ENCODE measurements at regions not wholly inside any gene's neighbourhood (a gene's known extent, or its start where the extent isn't known, plus 50 kb on each side); places are given as distances from the start of the nearest gene placed in this dataset.

DNA sequence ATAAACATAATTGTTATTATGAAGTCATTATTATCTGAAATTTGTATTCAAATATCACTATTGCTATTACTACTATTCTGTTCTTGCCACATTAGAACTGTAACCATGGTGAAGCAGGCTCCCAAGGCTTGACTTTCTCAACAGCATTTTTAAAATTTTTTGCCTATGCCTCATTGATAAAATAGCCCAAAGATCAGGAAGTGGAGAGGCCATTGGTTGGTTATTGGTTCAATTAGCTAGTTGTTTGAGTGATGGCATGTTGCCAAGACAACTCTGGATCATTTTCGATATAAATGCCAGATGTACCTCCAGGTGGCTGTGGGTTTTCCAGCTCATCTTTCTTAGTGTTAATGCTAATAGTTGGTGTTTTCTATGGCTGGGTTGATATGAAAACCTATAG, 513.5 kb downstream of the TRIB2 start:
- no peak overlapping the region for H3K4me3 ChIP-seq (ENCODE audit: low read length)
- no peaks in the 10 kb centered on the region for H3K36me3 ChIP-seq (replicated peaks; ENCODE audit: low read depth, low read length)
- H3K9me3 ChIP-seq (ENCODE audit: insufficient read depth, low read length): no peaks in the 10 kb centered on the region
- H2AFZ ChIP-seq (ENCODE audit: low read depth, low read length): no peak overlapping the region
- H3K4me2 ChIP-seq (ENCODE audit: low read length): no peak overlapping the region
- TF ChIP-seq, protein P1, sequence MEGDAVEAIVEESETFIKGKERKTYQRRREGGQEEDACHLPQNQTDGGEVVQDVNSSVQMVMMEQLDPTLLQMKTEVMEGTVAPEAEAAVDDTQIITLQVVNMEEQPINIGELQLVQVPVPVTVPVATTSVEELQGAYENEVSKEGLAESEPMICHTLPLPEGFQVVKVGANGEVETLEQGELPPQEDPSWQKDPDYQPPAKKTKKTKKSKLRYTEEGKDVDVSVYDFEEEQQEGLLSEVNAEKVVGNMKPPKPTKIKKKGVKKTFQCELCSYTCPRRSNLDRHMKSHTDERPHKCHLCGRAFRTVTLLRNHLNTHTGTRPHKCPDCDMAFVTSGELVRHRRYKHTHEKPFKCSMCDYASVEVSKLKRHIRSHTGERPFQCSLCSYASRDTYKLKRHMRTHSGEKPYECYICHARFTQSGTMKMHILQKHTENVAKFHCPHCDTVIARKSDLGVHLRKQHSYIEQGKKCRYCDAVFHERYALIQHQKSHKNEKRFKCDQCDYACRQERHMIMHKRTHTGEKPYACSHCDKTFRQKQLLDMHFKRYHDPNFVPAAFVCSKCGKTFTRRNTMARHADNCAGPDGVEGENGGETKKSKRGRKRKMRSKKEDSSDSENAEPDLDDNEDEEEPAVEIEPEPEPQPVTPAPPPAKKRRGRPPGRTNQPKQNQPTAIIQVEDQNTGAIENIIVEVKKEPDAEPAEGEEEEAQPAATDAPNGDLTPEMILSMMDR (IDR thresholded peaks at IDR 0.05; ENCODE audit: low read depth, low read length): no peak
- no peak for TF ChIP-seq EZH2phosphoT487 (IDR thresholded peaks at IDR 0.05; ENCODE audit: low read depth)
- H3K79me2 ChIP-seq (ENCODE audit: low read length): no peaks in the 10 kb centered on the region
- H3K9ac ChIP-seq (ENCODE audit: low read length): no peak overlapping the region
- H3K4me1 ChIP-seq (ENCODE audit: low read length): no peaks in the 10 kb centered on the region
- H3K27ac ChIP-seq (ENCODE audit: low read length): no peak overlapping the region
- no peaks in the 10 kb centered on the region for H4K20me1 ChIP-seq (ENCODE audit: insufficient read depth, low read length)
- H3K27me3 ChIP-seq (ENCODE audit: low read depth, low read length): no peaks in the 10 kb centered on the region

DNA sequence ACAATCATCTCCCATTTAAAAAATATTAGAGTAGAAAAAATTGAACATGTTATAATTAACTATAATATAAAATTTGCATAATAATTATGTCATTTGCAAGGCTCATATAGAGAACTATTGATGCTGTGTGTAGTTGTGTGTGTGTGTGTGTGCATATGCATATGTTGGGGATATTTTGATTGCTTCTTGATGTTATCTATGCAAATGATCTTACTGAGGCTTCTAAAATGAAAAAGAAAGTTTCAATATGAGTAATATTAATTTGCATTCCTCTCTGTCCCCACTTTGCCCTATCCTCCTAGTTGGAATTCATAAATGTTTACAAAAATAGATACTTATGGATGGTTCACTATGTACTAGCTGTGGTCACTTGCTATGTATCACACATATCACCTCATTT, 523.3 kb downstream of the TRIB2 start:
- Histone ChIP-seq H3K79me2 (ENCODE audit: low read length) (no peaks in the 10 kb centered on the region), H2AFZ (ENCODE audit: low read depth, low read length) (no peak overlapping the region), H3K27me3 (ENCODE audit: low read depth, low read length) (no peaks in the 10 kb centered on the region), H3K9ac (ENCODE audit: low read length) (no peak overlapping the region), H3K9me3 (ENCODE audit: insufficient read depth, low read length) (no peaks in the 10 kb centered on the region), H3K36me3 (replicated peaks; ENCODE audit: low read depth, low read length) (no peaks in the 10 kb centered on the region), H3K4me1 (ENCODE audit: low read length) (peaks cover 16% of the 10 kb centered on the region), H3K27ac (ENCODE audit: low read length) (no peak overlapping the region), H4K20me1 (ENCODE audit: insufficient read depth, low read length) (no peaks in the 10 kb centered on the region), H3K4me2 (ENCODE audit: low read length) (peak overlapping the region; percentile 54; the same call in 1 of the 2 replicates), H3K4me3 (ENCODE audit: low read length) (no peak overlapping the region)
- no peak for TF ChIP-seq EZH2phosphoT487 (IDR thresholded peaks at IDR 0.05; ENCODE audit: low read depth)

DNA sequence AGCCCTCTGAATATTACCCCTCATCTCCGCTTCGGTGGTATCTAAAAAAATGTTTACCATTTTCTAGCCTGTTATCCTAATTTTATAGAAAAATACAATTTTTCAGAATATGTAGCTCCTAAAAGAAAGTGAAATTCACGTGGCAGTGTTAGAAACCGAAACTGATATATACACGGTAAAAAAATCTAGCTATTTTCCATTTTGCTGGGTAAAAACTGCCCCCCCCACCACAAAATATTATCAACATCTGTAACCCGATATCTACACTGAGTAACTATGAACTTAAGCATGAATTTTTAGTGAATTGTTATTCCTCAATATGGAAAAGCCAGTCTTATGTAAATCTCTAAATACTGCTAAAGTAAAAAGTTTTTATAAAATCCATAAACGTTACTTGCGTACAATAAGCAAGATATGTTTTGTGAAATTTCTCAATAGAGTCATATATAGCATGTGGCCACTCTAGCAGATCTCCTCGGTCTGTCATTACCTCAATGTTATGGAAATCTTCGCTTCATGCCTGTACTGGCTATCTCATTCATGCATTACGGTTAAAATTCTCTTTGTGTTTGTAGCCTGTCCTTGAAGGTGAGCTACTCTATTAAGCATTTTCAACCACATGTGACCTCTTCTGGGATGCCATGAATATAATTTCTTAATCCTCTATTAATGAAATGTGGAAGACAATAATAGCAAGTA, 524.2 kb downstream of the TRIB2 start:
- Histone ChIP-seq H4K20me1 (ENCODE audit: insufficient read depth, low read length) (no peaks in the 10 kb centered on the region), H3K27me3 (ENCODE audit: low read depth, low read length) (no peaks in the 10 kb centered on the region), H2AFZ (ENCODE audit: low read depth, low read length) (peak overlapping the region; percentile 61), H3K36me3 (replicated peaks; ENCODE audit: low read depth, low read length) (no peaks in the 10 kb centered on the region), H3K9me3 (ENCODE audit: insufficient read depth, low read length) (no peaks in the 10 kb centered on the region), H3K27ac (ENCODE audit: low read length) (no peak overlapping the region; the same call in 1 of the 2 replicates), H3K9ac (ENCODE audit: low read length) (0 out of 2 replicates have a peak overlapping the region, but pooled peaks have one; percentile 4), H3K4me3 (ENCODE audit: low read length) (peak overlapping the region; percentile 55), H3K4me2 (ENCODE audit: low read length) (peak overlapping the region; percentile 54), H3K79me2 (ENCODE audit: low read length) (no peaks in the 10 kb centered on the region), H3K4me1 (ENCODE audit: low read length) (peaks cover 16% of the 10 kb centered on the region)
- TF ChIP-seq, protein P1 (IDR thresholded peaks at IDR 0.05; ENCODE audit: low read depth, low read length): no peak
- no peak for TF ChIP-seq EZH2phosphoT487 (IDR thresholded peaks at IDR 0.05; ENCODE audit: low read depth)

DNA sequence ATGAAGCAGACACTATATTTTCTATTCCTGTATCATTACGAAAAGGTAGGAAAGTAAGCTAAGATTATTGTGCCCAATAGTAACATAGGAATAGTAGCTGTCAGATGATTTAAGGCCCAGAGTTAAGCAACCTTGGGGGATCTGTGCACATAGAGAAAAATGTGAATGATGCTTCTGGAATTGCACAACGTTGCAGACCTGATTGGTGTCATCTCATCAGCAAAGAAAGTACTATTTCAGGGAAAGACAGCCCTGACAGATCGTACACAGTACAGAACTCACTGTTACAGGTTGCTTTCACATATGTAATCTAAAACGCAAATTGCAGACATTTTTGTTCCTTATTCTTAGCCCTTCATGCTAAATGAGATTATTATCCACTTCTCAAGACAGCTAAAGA, 535.9 kb downstream of the TRIB2 start:
- TF ChIP-seq, protein P1 (IDR thresholded peaks at IDR 0.05; ENCODE audit: low read depth, low read length): no peak
- TF ChIP-seq EZH2phosphoT487 (IDR thresholded peaks at IDR 0.05; ENCODE audit: low read depth): no peak
- no peak overlapping the region for H3K4me2 ChIP-seq (ENCODE audit: low read length)
- no peak overlapping the region for H2AFZ ChIP-seq (ENCODE audit: low read depth, low read length)
- no peaks in the 10 kb centered on the region for H4K20me1 ChIP-seq (ENCODE audit: insufficient read depth, low read length)
- H3K9me3 ChIP-seq (ENCODE audit: insufficient read depth, low read length): no peaks in the 10 kb centered on the region
- H3K4me1 ChIP-seq (ENCODE audit: low read length): peaks cover 10% of the 10 kb centered on the region; the same call in 1 of the 2 replicates
- H3K4me3 ChIP-seq (ENCODE audit: low read length): no peak overlapping the region
- H3K27me3 ChIP-seq (ENCODE audit: low read depth, low read length): no peaks in the 10 kb centered on the region
- no peak overlapping the region for H3K9ac ChIP-seq (ENCODE audit: low read length)
- H3K36me3 ChIP-seq (replicated peaks; ENCODE audit: low read depth, low read length): no peaks in the 10 kb centered on the region
- H3K27ac ChIP-seq (ENCODE audit: low read length): no peak overlapping the region
- H3K79me2 ChIP-seq (ENCODE audit: low read length): no peaks in the 10 kb centered on the region

Data from OCI-LY3 (cell line).